ENCODE measurements at regions not wholly inside any gene's neighbourhood (a gene's known extent, or its start where the extent isn't known, plus 50 kb on each side); places are given as distances from the start of the nearest gene placed in this dataset.

DNA sequence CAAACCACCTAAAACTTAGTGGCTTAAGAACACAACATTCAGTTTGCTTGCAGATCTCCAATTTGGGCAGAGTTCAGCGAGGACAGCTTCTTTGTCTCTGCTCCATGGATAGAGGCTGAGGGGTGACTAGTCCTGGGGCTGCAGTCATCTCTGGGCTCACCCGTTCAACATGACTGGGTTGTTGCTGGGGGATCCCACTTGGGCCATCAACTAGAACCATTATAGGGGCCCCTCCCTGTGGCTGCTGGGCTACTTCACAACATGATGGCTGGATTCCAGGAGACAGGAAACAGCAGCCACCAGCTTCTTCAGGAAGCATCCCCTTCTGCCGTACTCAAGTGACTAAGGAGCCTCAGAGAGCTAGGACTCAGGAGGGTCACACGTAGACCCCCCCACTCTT is 140.9 kb downstream of the RHOU start:
- H3K4me1 Mint-ChIP-seq (ENCODE audit: unreplicated experiment), result peaks cover 5% of the 10 kb centered on the region
- TF ChIP-seq, protein P1, sequence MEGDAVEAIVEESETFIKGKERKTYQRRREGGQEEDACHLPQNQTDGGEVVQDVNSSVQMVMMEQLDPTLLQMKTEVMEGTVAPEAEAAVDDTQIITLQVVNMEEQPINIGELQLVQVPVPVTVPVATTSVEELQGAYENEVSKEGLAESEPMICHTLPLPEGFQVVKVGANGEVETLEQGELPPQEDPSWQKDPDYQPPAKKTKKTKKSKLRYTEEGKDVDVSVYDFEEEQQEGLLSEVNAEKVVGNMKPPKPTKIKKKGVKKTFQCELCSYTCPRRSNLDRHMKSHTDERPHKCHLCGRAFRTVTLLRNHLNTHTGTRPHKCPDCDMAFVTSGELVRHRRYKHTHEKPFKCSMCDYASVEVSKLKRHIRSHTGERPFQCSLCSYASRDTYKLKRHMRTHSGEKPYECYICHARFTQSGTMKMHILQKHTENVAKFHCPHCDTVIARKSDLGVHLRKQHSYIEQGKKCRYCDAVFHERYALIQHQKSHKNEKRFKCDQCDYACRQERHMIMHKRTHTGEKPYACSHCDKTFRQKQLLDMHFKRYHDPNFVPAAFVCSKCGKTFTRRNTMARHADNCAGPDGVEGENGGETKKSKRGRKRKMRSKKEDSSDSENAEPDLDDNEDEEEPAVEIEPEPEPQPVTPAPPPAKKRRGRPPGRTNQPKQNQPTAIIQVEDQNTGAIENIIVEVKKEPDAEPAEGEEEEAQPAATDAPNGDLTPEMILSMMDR (IDR thresholded peaks at IDR 0.05), result no peak
- H3K27ac Mint-ChIP-seq (ENCODE audit: unreplicated experiment), result no peak overlapping the region
- no peak overlapping the region for H3K4me3 Mint-ChIP-seq (ENCODE audit: unreplicated experiment)
- no peaks in the 10 kb centered on the region for H3K36me3 Mint-ChIP-seq (ENCODE audit: unreplicated experiment)
- DNase-seq (ENCODE audit: extremely low spot score, unreplicated experiment), result peak; percentile 64
- no peaks in the 10 kb centered on the region for H3K9me3 Mint-ChIP-seq (ENCODE audit: unreplicated experiment)
- peaks cover 28% of the 10 kb centered on the region for H3K27me3 Mint-ChIP-seq (ENCODE audit: unreplicated experiment)

DNA sequence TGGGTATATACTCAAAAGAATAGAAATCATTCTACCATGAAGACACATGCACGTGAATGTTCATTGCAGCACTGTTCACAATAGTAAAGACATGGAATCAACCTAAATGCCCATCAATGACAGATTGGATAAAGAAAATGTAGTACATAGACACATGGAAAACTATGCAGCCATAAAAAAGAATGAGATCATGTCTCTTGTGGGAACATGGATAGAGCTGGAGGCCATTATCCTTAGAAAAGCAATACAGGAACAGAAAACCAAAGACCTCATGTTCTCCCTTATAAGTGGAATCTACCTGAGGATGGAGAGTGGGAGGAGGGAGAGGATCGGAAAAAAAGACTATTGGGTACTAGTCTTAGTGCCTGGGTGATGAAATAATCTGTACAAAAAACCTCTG is 143.9 kb downstream of the RHOU start:
- H3K4me1 Mint-ChIP-seq (ENCODE audit: unreplicated experiment), result no peaks in the 10 kb centered on the region
- TF ChIP-seq, protein P1 (IDR thresholded peaks at IDR 0.05), result no peak

DNA sequence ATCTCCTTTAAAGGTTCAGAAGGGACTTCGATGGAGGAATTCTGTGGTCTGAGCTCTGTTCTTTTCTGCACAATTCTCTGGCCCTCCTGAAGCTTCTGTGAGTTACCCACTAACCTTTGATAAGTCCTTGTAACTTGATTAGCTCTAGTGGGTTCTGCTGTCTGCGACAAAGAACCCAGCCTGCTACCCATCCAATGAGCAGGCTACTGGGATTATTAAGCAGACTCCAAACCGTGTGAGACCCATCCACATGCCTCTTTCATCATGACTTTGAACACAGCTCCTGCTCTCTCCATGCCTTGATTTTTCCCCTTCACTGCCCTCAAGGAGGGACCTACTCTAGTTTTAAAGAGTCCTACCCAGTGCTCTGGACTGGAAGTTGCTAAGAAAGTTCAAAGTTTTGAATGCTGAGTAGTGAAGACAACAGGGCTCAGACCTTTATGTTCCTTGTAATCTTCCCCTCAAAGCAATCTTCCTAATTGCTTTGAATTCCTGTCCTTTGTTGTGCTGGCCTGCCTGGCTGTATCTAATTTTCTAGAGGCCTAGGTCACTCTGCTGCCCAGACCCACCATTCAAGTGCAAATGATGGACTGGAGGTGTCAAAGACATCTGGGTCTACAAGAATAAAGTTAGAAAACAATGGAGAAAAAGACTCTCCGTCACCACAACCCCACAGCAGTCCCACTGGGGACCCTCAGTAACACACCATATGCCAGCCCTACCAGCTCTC is 146.9 kb downstream of the RHOU start:
- no peaks in the 10 kb centered on the region for H3K4me1 Mint-ChIP-seq (ENCODE audit: unreplicated experiment)
- H3K4me3 Mint-ChIP-seq (ENCODE audit: unreplicated experiment), result no peak overlapping the region
- no peak overlapping the region for H3K27ac Mint-ChIP-seq (ENCODE audit: unreplicated experiment)
- H3K27me3 Mint-ChIP-seq (ENCODE audit: unreplicated experiment), result peaks cover 20% of the 10 kb centered on the region
- no peaks in the 10 kb centered on the region for H3K36me3 Mint-ChIP-seq (ENCODE audit: unreplicated experiment)
- peaks cover 4% of the 10 kb centered on the region for H3K9me3 Mint-ChIP-seq (ENCODE audit: unreplicated experiment)
- no peak for DNase-seq (ENCODE audit: extremely low spot score, unreplicated experiment)
- TF ChIP-seq, protein P1 (IDR thresholded peaks at IDR 0.05), result no peak

More for the DNA sequence above, 143.9 kb downstream of the RHOU start:
- H3K27me3 Mint-ChIP-seq (ENCODE audit: unreplicated experiment), result peaks cover 17% of the 10 kb centered on the region
- H3K27ac Mint-ChIP-seq (ENCODE audit: unreplicated experiment), result no peak overlapping the region
- no peaks in the 10 kb centered on the region for H3K36me3 Mint-ChIP-seq (ENCODE audit: unreplicated experiment)
- no peak overlapping the region for H3K4me3 Mint-ChIP-seq (ENCODE audit: unreplicated experiment)
- peaks cover 2% of the 10 kb centered on the region for H3K9me3 Mint-ChIP-seq (ENCODE audit: unreplicated experiment)
- DNase-seq (ENCODE audit: extremely low spot score, unreplicated experiment), result no peak

DNA sequence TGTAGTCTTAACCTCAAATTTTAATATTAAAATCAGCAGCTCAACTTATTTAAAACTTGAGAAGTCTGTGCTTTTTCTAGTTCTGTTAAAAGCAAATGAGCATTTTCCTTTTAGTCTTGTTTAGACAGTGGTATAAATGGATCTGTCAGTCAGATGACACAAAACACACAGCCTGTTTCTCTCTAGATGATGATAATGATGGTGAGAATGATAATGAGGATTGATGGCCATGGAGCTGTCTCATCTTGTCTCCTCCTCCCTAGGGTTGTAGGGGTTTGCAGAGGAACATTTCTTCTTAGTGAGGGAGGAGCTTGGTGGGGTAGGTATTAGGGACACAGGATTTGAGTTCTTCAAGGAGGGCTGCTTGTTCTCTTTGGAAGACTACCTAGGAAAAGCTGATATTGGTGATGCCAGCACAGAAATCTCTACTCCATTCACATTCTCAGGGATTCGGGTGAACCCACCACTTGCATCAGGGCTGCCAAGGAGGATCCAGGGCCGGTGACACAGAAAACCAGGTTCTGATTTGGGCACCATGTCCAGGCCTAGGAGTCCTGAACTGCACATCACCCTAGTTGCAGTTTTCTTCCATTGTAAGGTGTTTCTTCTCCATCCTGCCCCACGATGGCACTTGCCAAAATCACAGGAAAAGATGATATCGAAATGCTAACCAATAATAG is 147.6 kb downstream of the RHOU start:
- TF ChIP-seq, protein P1 (IDR thresholded peaks at IDR 0.05), result no peak
- Mint-ChIP-seq H3K4me1 (ENCODE audit: unreplicated experiment) (no peaks in the 10 kb centered on the region), H3K27me3 (ENCODE audit: unreplicated experiment) (peaks cover 27% of the 10 kb centered on the region), H3K4me3 (ENCODE audit: unreplicated experiment) (no peak overlapping the region), H3K36me3 (ENCODE audit: unreplicated experiment) (no peaks in the 10 kb centered on the region), H3K27ac (ENCODE audit: unreplicated experiment) (no peak overlapping the region), H3K9me3 (ENCODE audit: unreplicated experiment) (peaks cover 4% of the 10 kb centered on the region)
- no peak for DNase-seq (ENCODE audit: extremely low spot score, unreplicated experiment)

DNA sequence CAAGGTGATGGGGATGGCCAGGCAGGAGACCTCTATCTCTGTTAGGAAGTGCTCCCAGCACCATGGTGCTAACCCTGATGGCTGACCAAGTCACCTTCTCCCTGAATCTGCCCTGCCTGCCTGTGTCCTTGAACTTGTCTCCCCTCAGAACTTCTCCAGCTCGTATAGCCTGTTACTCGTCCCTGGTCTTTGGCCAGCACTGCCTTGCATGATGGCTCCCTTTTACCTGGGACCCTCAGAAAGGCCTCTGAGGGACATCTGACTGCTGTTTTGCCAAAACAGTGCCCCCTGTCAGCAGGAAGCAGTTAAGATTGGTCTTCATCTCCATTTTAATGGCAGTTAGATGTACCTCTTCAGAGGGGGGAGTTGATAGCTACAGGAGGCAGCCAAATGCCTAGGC is 148.3 kb downstream of the RHOU start:
- H3K9me3 Mint-ChIP-seq (ENCODE audit: unreplicated experiment), result peaks cover 4% of the 10 kb centered on the region
- peak; percentile 57 for DNase-seq (ENCODE audit: extremely low spot score, unreplicated experiment)
- H3K4me1 Mint-ChIP-seq (ENCODE audit: unreplicated experiment), result no peaks in the 10 kb centered on the region
- H3K27ac Mint-ChIP-seq (ENCODE audit: unreplicated experiment), result no peak overlapping the region
- no peaks in the 10 kb centered on the region for H3K36me3 Mint-ChIP-seq (ENCODE audit: unreplicated experiment)
- TF ChIP-seq, protein P1 (IDR thresholded peaks at IDR 0.05), result no peak
- no peak overlapping the region for H3K4me3 Mint-ChIP-seq (ENCODE audit: unreplicated experiment)
- peaks cover 27% of the 10 kb centered on the region for H3K27me3 Mint-ChIP-seq (ENCODE audit: unreplicated experiment)

Data from osteocyte (in vitro differentiated cells).